Breast epithelium (tissue), 4 donors: ENCODE measurements at regions not wholly inside any gene's neighbourhood (a gene's known extent, or its start where the extent isn't known, plus 50 kb on each side); places are given as distances from the start of the nearest gene placed in this dataset.
"Not testable (repeated sequence)": the region's sequence is repeated elsewhere in the genome, so short reads cannot be mapped to it uniquely, and the experiment has no call there.

Source experiments
- DNase-seq, 2 donors: peaks; one replicate each; pipeline ENCODE4 v3.0.0-alpha.2; 2019; ENCODE audit warnings: low spot score in 2 of 2
- H3K27ac ChIP-seq, 2 donors: fragments of 200-600 bp; sonication (generic) in 1 of 2; one replicate each; pipeline ENCODE4 v1.5.1; 2016 to 2019; ENCODE audit warnings: mild to moderate bottlenecking in 1 of 2
- H3K27me3 ChIP-seq, 2 donors: fragments of 200-600 bp; sonication (generic) in 1 of 2; one replicate each; pipeline versions ENCODE4 v1.5.1 to v1.6.0; 2017 to 2019; ENCODE audit warnings: control low read depth in 1 of 2, mild to moderate bottlenecking in 1 of 2
- H3K36me3 ChIP-seq: fragments of 200-600 bp; one replicate; pipeline ENCODE4 v1.5.1; 2019
- H3K4me1 ChIP-seq, 2 donors: fragments of 200-600 bp; sonication (generic); one replicate each; pipeline ENCODE4 v1.5.1; 2016 to 2019; ENCODE audit warnings: control low read depth in 1 of 2
- H3K4me3 ChIP-seq, 3 donors: fragments of 200-600 bp; sonication (generic); 1 replicate in 2 of 3; 2 replicates in 1 of 3; pipeline ENCODE4 v1.5.1; 2016 to 2019; ENCODE audit warnings: mild to moderate bottlenecking in 3 of 3, moderate library complexity in 2 of 3
- H3K9me3 ChIP-seq, 2 donors: fragments of 200-600 bp; sonication (generic) in 1 of 2; one replicate each; pipeline ENCODE4 v1.5.1; 2016 to 2019; ENCODE audit warnings: control low read depth in 1 of 2
- CTCF ChIP-seq, 3 donors: fragments of 450-650 bp; IDR thresholded peaks; one replicate each; pipeline ENCODE4 v1.5.1; 2016 to 2017; ENCODE audit warnings: antibody characterized with exemption in 3 of 3, mild to moderate bottlenecking in 3 of 3, moderate library complexity in 3 of 3
- intact Hi-C: fragments of 100-400 bp; cut with DNase I; formaldehyde crosslinking; loops from one replicate; pipeline ENCODE4 v1.15.1; 2023; ENCODE audit warnings: low total_unique reads

GRCh38 chr4:9009792-9010191 lies 138.2 kb upstream of the HMX1 start:
- H3K36me3 ChIP-seq, intact Hi-C loops, DNase-seq, H3K9me3 ChIP-seq, H3K4me3 ChIP-seq, H3K27ac ChIP-seq, H3K4me1 ChIP-seq, H3K27me3 ChIP-seq: not testable (repeated sequence)

- H3K27ac ChIP-seq, intact Hi-C loops, H3K27me3 ChIP-seq, H3K36me3 ChIP-seq, DNase-seq, H3K4me3 ChIP-seq, H3K4me1 ChIP-seq, H3K9me3 ChIP-seq: not testable (repeated sequence)
Measured at GRCh38 chr4:9008407-9008806, 136.8 kb upstream of the HMX1 start.

- H3K4me1 ChIP-seq, H3K27me3 ChIP-seq, DNase-seq, intact Hi-C loops, H3K27ac ChIP-seq, H3K36me3 ChIP-seq, H3K9me3 ChIP-seq: not testable (repeated sequence)
- peak overlapping the region in 2 of 3 donors; percentile 43 to 68 for H3K4me3 ChIP-seq
Measured at GRCh38 chr4:9001153-9001552, 129.5 kb upstream of the HMX1 start.

GRCh38 chr4:9000505-9001001 lies 128.9 kb upstream of the HMX1 start:
- DNase-seq = peak; percentile 20 to 60
- H3K9me3 ChIP-seq, intact Hi-C loops, H3K4me1 ChIP-seq, H3K36me3 ChIP-seq, H3K27me3 ChIP-seq, H3K27ac ChIP-seq: not testable (repeated sequence)
- H3K4me3 ChIP-seq = peak overlapping the region in 2 of 3 donors; percentile 43 to 68
- peak in 2 of 3 donors; percentile 30 to 88 for TF ChIP-seq CTCF (IDR thresholded peaks at IDR 0.05)

GRCh38 chr4:8992981-8993380 lies 121.3 kb upstream of the HMX1 start:
- intact Hi-C loops, DNase-seq, H3K4me3 ChIP-seq, H3K9me3 ChIP-seq, H3K27ac ChIP-seq, H3K36me3 ChIP-seq, H3K4me1 ChIP-seq, H3K27me3 ChIP-seq: not testable (repeated sequence)

- H3K4me3 ChIP-seq, H3K27me3 ChIP-seq, H3K4me1 ChIP-seq, H3K36me3 ChIP-seq, H3K9me3 ChIP-seq, H3K27ac ChIP-seq, intact Hi-C loops, DNase-seq: not testable (repeated sequence)
Measured at GRCh38 chr4:8991449-8991848, 119.8 kb upstream of the HMX1 start.

- H3K4me1 ChIP-seq, H3K4me3 ChIP-seq, H3K36me3 ChIP-seq, DNase-seq, H3K27ac ChIP-seq, H3K9me3 ChIP-seq, H3K27me3 ChIP-seq, intact Hi-C loops: not testable (repeated sequence)
Measured at GRCh38 chr4:8990341-8990740, 118.7 kb upstream of the HMX1 start.

- H3K4me3 ChIP-seq, H3K36me3 ChIP-seq, DNase-seq, intact Hi-C loops, H3K4me1 ChIP-seq, H3K27ac ChIP-seq, H3K9me3 ChIP-seq, H3K27me3 ChIP-seq: not testable (repeated sequence)
Measured at GRCh38 chr4:8985786-8986185, 114.1 kb upstream of the HMX1 start.

- H3K9me3 ChIP-seq, H3K27me3 ChIP-seq, H3K27ac ChIP-seq, H3K36me3 ChIP-seq, DNase-seq, intact Hi-C loops, H3K4me3 ChIP-seq, H3K4me1 ChIP-seq: not testable (repeated sequence)
Measured at GRCh38 chr4:8984641-8985040, 113.0 kb upstream of the HMX1 start.

- intact Hi-C loops, H3K4me3 ChIP-seq, H3K4me1 ChIP-seq, H3K9me3 ChIP-seq, H3K27me3 ChIP-seq, H3K27ac ChIP-seq, DNase-seq, H3K36me3 ChIP-seq: not testable (repeated sequence)
Measured at GRCh38 chr4:8983921-8984320, 112.3 kb upstream of the HMX1 start.

- intact Hi-C loops, H3K36me3 ChIP-seq, DNase-seq, H3K27ac ChIP-seq, H3K27me3 ChIP-seq, H3K4me1 ChIP-seq, H3K4me3 ChIP-seq, H3K9me3 ChIP-seq: not testable (repeated sequence)
Measured at GRCh38 chr4:8976466-8977128, 105.0 kb upstream of the HMX1 start.

GRCh38 chr4:8972635-8973034 lies 101.0 kb upstream of the HMX1 start:
- H3K36me3 ChIP-seq, H3K4me3 ChIP-seq, H3K4me1 ChIP-seq, H3K9me3 ChIP-seq, DNase-seq, H3K27me3 ChIP-seq, H3K27ac ChIP-seq, intact Hi-C loops: not testable (repeated sequence)

GRCh38 chr4:8965896-8966295 lies 94.3 kb upstream of the HMX1 start:
- H3K4me3 ChIP-seq, intact Hi-C loops, DNase-seq, H3K4me1 ChIP-seq, H3K9me3 ChIP-seq, H3K27ac ChIP-seq, H3K36me3 ChIP-seq: not testable (repeated sequence)
- peaks cover 0 to 16% of the 10 kb centered on the region in 2 donors for H3K27me3 ChIP-seq
